Adrenal gland (tissue), 9 donors: ENCODE measurements at regions not wholly inside any gene's neighbourhood (a gene's known extent, or its start where the extent isn't known, plus 50 kb on each side); places are given as distances from the start of the nearest gene placed in this dataset.
"Not testable (repeated sequence)": the region's sequence is repeated elsewhere in the genome, so short reads cannot be mapped to it uniquely, and the experiment has no call there.

Source experiments
- DNase-seq, 7 donors: peaks; one replicate each; pipeline ENCODE4 v3.0.0-alpha.2; 2019 to 2020
- H3K27ac ChIP-seq, 5 donors: fragments of 200-600 bp; sonication (generic) in 4 of 5; 1 replicate in 3 of 5; 2 replicates in 2 of 5; pipeline versions ENCODE4 v1.5.1 to v1.8.0; 2016 to 2020; ENCODE audit warnings: mild to moderate bottlenecking in 1 of 5
- H3K27me3 ChIP-seq: fragments of 200-600 bp; 2 replicates; pipeline ENCODE4 v1.8.0; 2021
- H3K36me3 ChIP-seq, 2 donors: fragments of 200-600 bp; replicated peaks in 1 of 2; 1 replicate in 1 of 2; 2 replicates in 1 of 2; pipeline versions ENCODE4 v1.5.1 to v1.8.0; 2018 to 2022
- H3K4me1 ChIP-seq, 2 donors: fragments of 200-600 bp; replicated peaks in 1 of 2; 1 replicate in 1 of 2; 2 replicates in 1 of 2; pipeline versions ENCODE4 v1.5.1 to v1.8.0; 2018 to 2021
- H3K4me3 ChIP-seq, 4 donors: fragments of 200-600 bp; sonication (generic) in 3 of 4; one replicate each; pipeline ENCODE4 v1.5.1; 2016 to 2018
- H3K9me3 ChIP-seq, 3 donors: fragments of 200-600 bp; sonication (generic) in 1 of 3; replicated peaks in 1 of 3; 1 replicate in 2 of 3; 2 replicates in 1 of 3; pipeline versions ENCODE4 v1.5.1 to v1.8.0; 2016 to 2021
- CTCF ChIP-seq, 6 experiments: fragments of 450-650 bp in 4 of 6; fragments of 200-600 bp in 2 of 6; sonication (generic) in 1 of 6; IDR thresholded peaks; 1 replicate in 5 of 6; 2 replicates in 1 of 6; pipeline versions ENCODE4 v1.5.1 to v1.8.0; 2016 to 2021; ENCODE audit warnings: antibody characterized with exemption in 6 of 6, mild to moderate bottlenecking in 2 of 6, moderate library complexity in 1 of 6
- POLR2A ChIP-seq, 2 donors: fragments of 450-650 bp; IDR thresholded peaks; one replicate each; pipeline ENCODE4 v1.6.1; 2017; ENCODE audit warnings: antibody characterized with exemption in 2 of 2, mild to moderate bottlenecking in 2 of 2, moderate library complexity in 1 of 2
- WGBS, 4 donors: extraction: QIAGEN DNeasy Blood & Tissue Kit in 2 of 4; methylation state at CpG; one replicate each; pipeline versions ENCODE4 v1.1.5 to v1.1.7; 2013 to 2017; 5-methylcytosine and 5-hydroxymethylcytosine counted together
- intact Hi-C, 2 donors: fragments of 100-400 bp; cut with DNase I; formaldehyde crosslinking; loops; one replicate each; pipeline versions ENCODE4 v1.14.1 to v1.15.0; 2022 to 2023
- donor health status: healthy with polysubstance abuse.
- donor health status: Bipolar disorder and iron deficiency.
- donor health status: DM: yes; HTN: yes; CAD: no.
- donor health status: DM: no; HTN: no; CAD: no.
- donor health status: DM: no; HTN: no; CAD: no.

GRCh38 chrX:3509934-3510333 is 163.5 kb upstream of the MXRA5 start:
- Histone ChIP-seq H3K36me3 (no peaks in the 10 kb centered on the region), H3K27me3 (no peaks in the 10 kb centered on the region), H3K4me3 (no peak overlapping the region), H3K4me1 (no peaks in the 10 kb centered on the region), H3K9me3 (no peaks in the 10 kb centered on the region), H3K27ac (no peak overlapping the region)
- no peak for DNase-seq
- TF ChIP-seq CTCF (IDR thresholded peaks at IDR 0.05): no peak
- no peak for TF ChIP-seq POLR2A (IDR thresholded peaks at IDR 0.05)
- intact Hi-C loops: no loop called here
- 75 to 80% (median 78%) methylated on average over 4 of the region's 4 CpGs for WGBS, 4 donors

GRCh38 chrX:3504916-3505315 is 158.5 kb upstream of the MXRA5 start:
- no peak for DNase-seq
- H3K27ac ChIP-seq: no peak overlapping the region
- H3K4me1 ChIP-seq: no peaks in the 10 kb centered on the region
- TF ChIP-seq CTCF (IDR thresholded peaks at IDR 0.05) (no peak), POLR2A (IDR thresholded peaks at IDR 0.05) (no peak)
- intact Hi-C loops: no loop called here
- no peaks in the 10 kb centered on the region for H3K36me3 ChIP-seq
- H3K9me3 ChIP-seq: no peaks in the 10 kb centered on the region
- WGBS, 4 donors: 83 to 90% (median 87%) methylated on average over 3 of the region's 3 CpGs
- H3K4me3 ChIP-seq: no peak overlapping the region
- H3K27me3 ChIP-seq: no peaks in the 10 kb centered on the region

GRCh38 chrX:3501833-3502535 is 155.5 kb upstream of the MXRA5 start:
- intact Hi-C loops: no loop called here
- DNase-seq: no peak
- WGBS, 4 donors: 75 to 84% (median 79%) methylated on average over 14 to 21 of the region's 21 CpGs
- Histone ChIP-seq H3K27ac (no peak overlapping the region), H3K9me3 (no peaks in the 10 kb centered on the region), H3K36me3 (no peaks in the 10 kb centered on the region), H3K27me3 (no peaks in the 10 kb centered on the region), H3K4me1 (no peaks in the 10 kb centered on the region), H3K4me3 (no peak overlapping the region)
- TF ChIP-seq POLR2A (IDR thresholded peaks at IDR 0.05) (no peak), CTCF (IDR thresholded peaks at IDR 0.05) (no peak)

GRCh38 chrX:3495836-3496769 is 149.7 kb upstream of the MXRA5 start:
- H3K36me3 ChIP-seq, H3K4me1 ChIP-seq, H3K27ac ChIP-seq, H3K27me3 ChIP-seq, DNase-seq, H3K4me3 ChIP-seq, H3K9me3 ChIP-seq, intact Hi-C loops: not testable (repeated sequence)
- 74 to 81% (median 79%) methylated on average over 12 of the region's 12 CpGs for WGBS, 4 donors
